ENCODE measurements at regions not wholly inside any gene's neighbourhood (a gene's known extent, or its start where the extent isn't known, plus 50 kb on each side); places are given as distances from the start of the nearest gene placed in this dataset.
A peak's percentile ranks its signal among the peaks of the same experiment; 100 is the strongest.

- TF ChIP-seq AR (CRISPR knock-in tag; IDR thresholded peaks at IDR 0.05) (no peak), ZSCAN18 (CRISPR knock-in tag; IDR thresholded peaks at IDR 0.05) (no peak), USF1 (CRISPR knock-in tag; IDR thresholded peaks at IDR 0.05) (0 out of 2 replicates have a peak, but pooled peaks have one; percentile 17), USF2 (CRISPR knock-in tag; IDR thresholded peaks at IDR 0.05) (no peak), SOX15 (CRISPR knock-in tag; IDR thresholded peaks at IDR 0.05) (no peak), STAT6 (CRISPR knock-in tag; conservative IDR thresholded peaks at IDR 0.05; ENCODE audit: low read depth) (no peak), ZNF232 (CRISPR knock-in tag; IDR thresholded peaks at IDR 0.05) (no peak), ATF2 (CRISPR knock-in tag; IDR thresholded peaks at IDR 0.05; ENCODE audit: borderline replicate concordance, low read depth) (no peak), E2F5 (CRISPR knock-in tag; IDR thresholded peaks at IDR 0.05) (no peak), GTF2I (CRISPR knock-in tag; conservative IDR thresholded peaks at IDR 0.05) (no peak), GRHL2 (CRISPR knock-in tag; IDR thresholded peaks at IDR 0.05; ENCODE audit: insufficient replicate concordance, severe bottlenecking) (no peak), CREB1 (CRISPR knock-in tag; IDR thresholded peaks at IDR 0.05) (no peak), AFF4 (CRISPR knock-in tag; IDR thresholded peaks at IDR 0.05; ENCODE audit: borderline replicate concordance) (no peak), ZNF121 (CRISPR knock-in tag; IDR thresholded peaks at IDR 0.05) (no peak), IRF1 (CRISPR knock-in tag; IDR thresholded peaks at IDR 0.05) (no peak), TEAD1 (CRISPR knock-in tag; IDR thresholded peaks at IDR 0.05) (peak; percentile 75; the same call in 1 of the 2 replicates), PREB (CRISPR knock-in tag; IDR thresholded peaks at IDR 0.05; ENCODE audit: borderline replicate concordance) (no peak)
Observed at GRCh38 chr14:71647086-71647784, 285.0 kb upstream of the RGS6 start (continued).

Data from WTC11 (cell line).